ENCODE measurements at regions not wholly inside any gene's neighbourhood (a gene's known extent, or its start where the extent isn't known, plus 50 kb on each side); places are given as distances from the start of the nearest gene placed in this dataset.

DNA sequence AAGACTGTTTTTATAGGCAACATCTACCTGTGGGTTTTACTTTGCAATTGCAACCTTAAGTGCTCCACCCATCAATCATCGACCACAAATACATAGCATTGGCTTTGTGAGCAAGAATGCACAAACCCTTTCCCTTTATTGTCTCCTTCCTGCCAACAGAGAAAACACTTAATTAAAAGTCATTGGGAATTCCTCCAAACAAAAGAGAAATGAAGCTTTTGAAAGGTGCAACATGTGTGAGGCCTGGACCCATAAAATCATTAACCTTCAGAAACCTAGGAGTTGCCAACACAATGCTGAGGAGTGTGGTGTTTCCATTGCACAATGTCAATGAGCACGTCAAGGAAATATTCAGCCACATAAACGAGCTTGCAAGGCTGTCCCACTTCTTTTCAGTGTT is 223.2 kb downstream of the BLID start:
- no peak for DNase-seq
- H3K4me2 ChIP-seq (ENCODE audit: insufficient read depth, insufficient read length, low read length), result no peak overlapping the region
- H3K4me1 Mint-ChIP-seq, result peaks cover 12 to 14% of the 10 kb centered on the region in 2 experiments

More for the DNA sequence above, 223.2 kb downstream of the BLID start:
- Histone ChIP-seq H2BK5ac (ENCODE audit: insufficient read length, low read length) (no peak overlapping the region), H3K79me1 (ENCODE audit: insufficient read depth, low read depth, low read length, poor library complexity, severe bottlenecking) (no peaks in the 10 kb centered on the region), H2BK20ac (ENCODE audit: low read depth, low read length, poor library complexity, severe bottlenecking) (no peak overlapping the region), H3K23ac (ENCODE audit: insufficient read length, low read depth, low read length) (no peak overlapping the region), H3K9ac (ENCODE audit: extremely low read depth, insufficient read length, low read length) (no peak overlapping the region), H4K5ac (ENCODE audit: insufficient read length, low read depth, low read length) (no peak overlapping the region), H2AFZ (ENCODE audit: low read length) (no peak overlapping the region), H3K18ac (ENCODE audit: insufficient read length, low read depth, low read length) (no peak overlapping the region), H4K20me1 (ENCODE audit: control insufficient read depth, insufficient read depth, insufficient read length) (no peaks in the 10 kb centered on the region), H3K27me3 (ENCODE audit: insufficient read depth, low read length) (no peaks in the 10 kb centered on the region), H3K4me1 (ENCODE audit: insufficient read depth, low read length) (no peaks in the 10 kb centered on the region), H4K8ac (replicated peaks; ENCODE audit: insufficient read length, low read depth, low read length) (no peak overlapping the region), H3K79me2 (ENCODE audit: insufficient read depth, low read length) (no peaks in the 10 kb centered on the region), H3K4ac (ENCODE audit: low read depth, low read length) (no peak overlapping the region), H2AK5ac (ENCODE audit: insufficient read length, low read length) (no peak overlapping the region), H3K14ac (ENCODE audit: insufficient read depth, low read length) (no peak overlapping the region), H2BK12ac (ENCODE audit: insufficient read length, low read depth, low read length) (no peak overlapping the region), H2BK15ac (ENCODE audit: low read depth, low read length) (no peak overlapping the region), H3K9me3 (ENCODE audit: control insufficient read depth, low read depth, low read length) (no peaks in the 10 kb centered on the region), H3K23me2 (ENCODE audit: insufficient read length, low read depth, low read length, poor library complexity, severe bottlenecking) (no peaks in the 10 kb centered on the region), H4K91ac (ENCODE audit: insufficient read length, low read depth, low read length) (no peak overlapping the region), H3T11ph (ENCODE audit: low read length) (no peak overlapping the region), H3K27ac (ENCODE audit: insufficient read length, low read depth, low read length) (no peak overlapping the region), H2BK120ac (ENCODE audit: low read depth, low read length, poor library complexity, severe bottlenecking) (no peak overlapping the region), H3K56ac (ENCODE audit: insufficient read length, low read depth, low read length) (no peak overlapping the region)
- WGBS (ENCODE audit: extremely low coverage, insufficient read length, low lambda C conversion rate), result no CpG with 5 or more reads among the region's 3 CpGs
- no peak overlapping the region for H3K27ac Mint-ChIP-seq
- TF ChIP-seq, protein P1, sequence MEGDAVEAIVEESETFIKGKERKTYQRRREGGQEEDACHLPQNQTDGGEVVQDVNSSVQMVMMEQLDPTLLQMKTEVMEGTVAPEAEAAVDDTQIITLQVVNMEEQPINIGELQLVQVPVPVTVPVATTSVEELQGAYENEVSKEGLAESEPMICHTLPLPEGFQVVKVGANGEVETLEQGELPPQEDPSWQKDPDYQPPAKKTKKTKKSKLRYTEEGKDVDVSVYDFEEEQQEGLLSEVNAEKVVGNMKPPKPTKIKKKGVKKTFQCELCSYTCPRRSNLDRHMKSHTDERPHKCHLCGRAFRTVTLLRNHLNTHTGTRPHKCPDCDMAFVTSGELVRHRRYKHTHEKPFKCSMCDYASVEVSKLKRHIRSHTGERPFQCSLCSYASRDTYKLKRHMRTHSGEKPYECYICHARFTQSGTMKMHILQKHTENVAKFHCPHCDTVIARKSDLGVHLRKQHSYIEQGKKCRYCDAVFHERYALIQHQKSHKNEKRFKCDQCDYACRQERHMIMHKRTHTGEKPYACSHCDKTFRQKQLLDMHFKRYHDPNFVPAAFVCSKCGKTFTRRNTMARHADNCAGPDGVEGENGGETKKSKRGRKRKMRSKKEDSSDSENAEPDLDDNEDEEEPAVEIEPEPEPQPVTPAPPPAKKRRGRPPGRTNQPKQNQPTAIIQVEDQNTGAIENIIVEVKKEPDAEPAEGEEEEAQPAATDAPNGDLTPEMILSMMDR (conservative IDR thresholded peaks at IDR 0.05), result no peak
- H3K9me3 Mint-ChIP-seq, result no peaks in the 10 kb centered on the region; a peak in 1 of 5 replicates
- no peak overlapping the region for H3K4me3 Mint-ChIP-seq
- no peaks in the 10 kb centered on the region for H3K27me3 Mint-ChIP-seq (ENCODE audit: low read depth)
- no peaks in the 10 kb centered on the region for H3K36me3 Mint-ChIP-seq (ENCODE audit: insufficient read depth in 1 of 3, low read depth in 3 of 3)
